GM21526 (cell line): ENCODE measurements at regions not wholly inside any gene's neighbourhood (a gene's known extent, or its start where the extent isn't known, plus 50 kb on each side); places are given as distances from the start of the nearest gene placed in this dataset.

Experiments used
- ATAC-seq: cut with Tn5 transposase; IDR thresholded peaks from one replicate; pipeline ENCODE4 v1.9.1; 2021; ENCODE audit warnings: moderate library complexity; ENCODE audit not compliant: unreplicated experiment, low FRiP score

DNA sequence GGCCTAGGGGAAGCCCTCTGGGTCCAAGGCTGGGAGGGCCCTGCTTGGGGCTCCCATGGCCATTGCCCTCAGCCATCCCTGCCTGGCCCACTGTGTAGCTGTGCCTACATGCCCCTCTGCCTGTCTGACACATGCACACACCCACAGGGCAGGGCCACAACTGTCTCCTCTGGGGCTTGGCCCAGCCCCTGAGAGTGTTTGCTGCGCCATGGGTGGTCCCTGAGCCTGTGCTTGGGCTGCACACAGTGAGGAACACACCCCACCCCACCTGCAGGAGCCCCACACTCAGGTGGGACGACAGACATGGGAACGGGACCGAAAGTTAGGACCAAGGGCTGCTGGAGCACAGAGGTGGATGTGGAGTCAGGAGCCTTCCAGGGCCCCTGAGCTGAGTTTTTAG, 489.5 kb downstream of the TBC1D22A start:
- ATAC-seq: no peak

- ATAC-seq: no peak
These were observed 488.7 kb downstream of the TBC1D22A start for GRCh38 chr22:47250995-47251765.

- no peak for ATAC-seq
These were observed 487.0 kb downstream of the TBC1D22A start for GRCh38 chr22:47249370-47249928.

- no peak for ATAC-seq
These were observed 486.5 kb downstream of the TBC1D22A start for GRCh38 chr22:47248925-47249324.

DNA sequence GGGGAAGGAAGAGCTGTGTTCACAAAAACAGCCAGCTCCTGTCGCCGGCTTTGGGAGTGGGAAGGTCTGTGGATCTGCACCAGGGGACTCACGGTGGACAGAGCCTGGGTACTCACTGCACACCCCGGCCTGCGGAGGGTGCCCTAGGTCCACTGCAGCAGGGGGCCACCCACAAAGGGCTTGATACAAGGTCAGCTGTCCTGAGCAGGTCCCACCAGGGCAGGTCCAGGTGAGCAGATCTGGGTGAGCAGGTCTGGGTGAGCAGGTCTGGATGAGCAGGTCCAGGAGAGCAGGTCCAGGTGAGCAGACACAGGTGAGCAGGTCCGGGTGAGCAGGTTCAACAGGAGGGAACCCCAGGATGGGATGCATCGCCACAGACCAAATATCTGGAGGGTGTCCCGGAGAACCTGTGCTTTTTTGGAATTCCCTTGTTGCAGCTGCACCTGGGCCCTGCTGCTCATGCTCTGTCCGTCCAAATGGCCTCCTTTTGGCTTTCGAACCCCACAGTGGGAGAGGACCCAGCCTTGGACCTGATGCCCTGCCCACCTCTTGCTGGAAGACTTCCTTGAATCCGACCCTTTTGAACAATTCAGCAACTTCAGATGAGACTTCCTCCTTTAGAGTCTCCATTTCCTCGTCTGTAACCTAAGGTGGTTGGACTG, 485.3 kb downstream of the TBC1D22A start:
- no peak for ATAC-seq

DNA sequence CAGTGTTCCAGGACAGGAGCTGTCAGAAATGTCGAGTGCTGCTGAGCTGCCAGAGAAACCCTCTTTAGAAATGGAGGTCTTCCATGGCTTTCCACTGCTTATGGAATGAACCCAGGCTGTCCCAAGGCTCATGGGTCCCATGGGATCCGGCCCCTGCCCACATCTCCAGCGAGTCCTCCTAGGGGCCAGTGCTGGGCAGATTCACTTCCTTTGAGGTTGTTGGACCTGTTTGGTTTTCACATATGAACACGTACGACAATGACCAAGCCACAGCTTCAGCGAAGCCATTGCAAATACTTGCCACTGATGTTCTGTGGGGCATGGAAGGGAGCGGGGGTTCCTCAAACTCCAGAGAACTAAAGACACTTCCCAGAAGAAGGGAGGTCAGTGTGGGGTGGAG, 483.3 kb downstream of the TBC1D22A start:
- no peak for ATAC-seq

- ATAC-seq: no peak
These were observed 482.8 kb downstream of the TBC1D22A start for GRCh38 chr22:47245286-47245685.

GRCh38 chr22:47240116-47240515, 477.7 kb downstream of the TBC1D22A start:
- ATAC-seq: no peak

GRCh38 chr22:47239474-47239860, 477.0 kb downstream of the TBC1D22A start:
- ATAC-seq: no peak

- ATAC-seq: no peak
These were observed 476.4 kb downstream of the TBC1D22A start for GRCh38 chr22:47238690-47239473.

GRCh38 chr22:47237890-47238480, 475.5 kb downstream of the TBC1D22A start:
- ATAC-seq: no peak

DNA sequence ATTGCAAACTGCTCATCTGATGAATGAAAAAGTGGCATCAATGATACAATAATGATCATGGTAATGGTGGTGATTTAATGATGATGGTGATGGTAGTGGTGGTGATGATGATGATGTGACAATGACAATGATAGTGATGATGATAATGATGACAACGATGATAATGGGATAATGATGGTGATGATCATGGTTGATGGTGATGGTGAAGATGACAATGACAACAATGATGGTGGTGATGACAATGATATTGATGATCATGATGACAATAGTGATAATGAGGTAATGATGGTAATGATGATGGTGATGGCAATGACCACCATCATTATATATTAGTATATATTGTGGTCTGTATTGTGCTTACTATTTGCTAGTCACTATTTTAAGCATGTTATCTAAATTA, 474.3 kb downstream of the TBC1D22A start:
- ATAC-seq: no peak

- no peak for ATAC-seq
These were observed 473.7 kb downstream of the TBC1D22A start for GRCh38 chr22:47236161-47236560.

- no peak for ATAC-seq
These were observed 471.1 kb downstream of the TBC1D22A start for GRCh38 chr22:47233316-47234243.

GRCh38 chr22:47232753-47233152, 470.3 kb downstream of the TBC1D22A start:
- no peak for ATAC-seq

GRCh38 chr22:47232197-47232596, 469.7 kb downstream of the TBC1D22A start:
- no peak for ATAC-seq

GRCh38 chr22:47231759-47232158, 469.3 kb downstream of the TBC1D22A start:
- ATAC-seq: no peak

DNA sequence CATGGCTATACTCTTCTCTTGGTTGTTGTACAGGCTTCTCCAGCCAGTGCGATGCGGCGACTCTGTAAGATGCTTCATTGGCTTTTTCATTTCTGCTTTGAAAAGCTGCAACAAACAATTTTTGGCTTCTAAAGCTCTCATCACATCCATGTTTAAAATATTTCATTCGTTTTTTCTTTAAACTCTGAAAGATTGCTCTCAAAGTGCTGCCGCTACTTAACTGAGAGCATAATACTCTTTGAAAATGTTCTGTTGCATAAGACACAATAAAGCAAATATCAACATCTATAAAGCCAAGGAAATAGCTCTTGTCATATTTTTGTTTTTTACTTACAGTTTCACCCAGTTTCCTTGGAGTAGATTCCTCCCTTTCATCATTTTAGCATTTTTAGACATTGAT, 468.3 kb downstream of the TBC1D22A start:
- no peak for ATAC-seq

GRCh38 chr22:47230251-47230650, 467.8 kb downstream of the TBC1D22A start:
- no peak for ATAC-seq

- ATAC-seq: no peak
These were observed 466.3 kb downstream of the TBC1D22A start for GRCh38 chr22:47228767-47229166.
